Activated T-cell treated with anti-CD3 and anti-CD28 coated beads, Interleukin-2, amount 50 U/mL, for 24 hours (primary cell): ENCODE measurements at regions not wholly inside any gene's neighbourhood (a gene's known extent, or its start where the extent isn't known, plus 50 kb on each side); places are given as distances from the start of the nearest gene placed in this dataset.

ENCODE experiments used
- DNase-seq: peaks from one replicate; pipeline ENCODE4 v3.0.0-alpha.2; 2020
- H3K27ac Mint-ChIP-seq: 2 replicates; pipeline ENCODE4 v1.8.0; 2020; ENCODE audit warnings: mild to moderate bottlenecking, mixed read lengths
- H3K27me3 Mint-ChIP-seq: 2 replicates; pipeline ENCODE4 v1.8.0; 2020; ENCODE audit warnings: mixed read lengths
- H3K36me3 Mint-ChIP-seq: 2 replicates; pipeline ENCODE4 v1.8.0; 2020; ENCODE audit warnings: low read depth, mixed read lengths
- H3K4me1 Mint-ChIP-seq: 2 replicates; pipeline ENCODE4 v1.8.0; 2020; ENCODE audit warnings: low read depth, mixed read lengths
- H3K4me3 Mint-ChIP-seq: 2 replicates; pipeline ENCODE4 v1.8.0; 2020; ENCODE audit warnings: mild to moderate bottlenecking, moderate library complexity, mixed read lengths
- H3K9me3 Mint-ChIP-seq: 2 replicates; pipeline ENCODE4 v1.8.0; 2020; ENCODE audit warnings: mixed read lengths

- Mint-ChIP-seq H3K27ac (peak overlapping the region; percentile 91), H3K4me1 (peaks cover 60% of the 10 kb centered on the region), H3K9me3 (no peaks in the 10 kb centered on the region), H3K36me3 (peaks cover 81% of the 10 kb centered on the region), H3K27me3 (peaks cover 50% of the 10 kb centered on the region), H3K4me3 (peak overlapping the region; percentile 86)
- DNase-seq = peak; percentile 57
Measured at GRCh38 chrX:45771560-45772340, 571.1 kb upstream of the DIPK2B start.

- H3K27me3 Mint-ChIP-seq = peaks cover 46% of the 10 kb centered on the region
- H3K4me3 Mint-ChIP-seq = peak overlapping the region; percentile 86
- peaks cover 55% of the 10 kb centered on the region for H3K4me1 Mint-ChIP-seq
- DNase-seq = no peak
- peak overlapping the region; percentile 91 for H3K27ac Mint-ChIP-seq
- H3K9me3 Mint-ChIP-seq = no peaks in the 10 kb centered on the region
- H3K36me3 Mint-ChIP-seq = peaks cover 81% of the 10 kb centered on the region
Measured at GRCh38 chrX:45771114-45771513, 570.4 kb upstream of the DIPK2B start.

GRCh38 chrX:45769761-45770582, 569.3 kb upstream of the DIPK2B start:
- Mint-ChIP-seq H3K9me3 (no peaks in the 10 kb centered on the region), H3K27ac (peak overlapping the region; percentile 91), H3K36me3 (peaks cover 84% of the 10 kb centered on the region), H3K4me1 (peaks cover 53% of the 10 kb centered on the region), H3K4me3 (peak overlapping the region; percentile 86), H3K27me3 (peaks cover 48% of the 10 kb centered on the region)
- DNase-seq = peak; percentile 69

- Mint-ChIP-seq H3K4me1 (peaks cover 45% of the 10 kb centered on the region), H3K4me3 (peak overlapping the region; percentile 86), H3K9me3 (no peaks in the 10 kb centered on the region), H3K27me3 (peaks cover 45% of the 10 kb centered on the region), H3K36me3 (peaks cover 85% of the 10 kb centered on the region), H3K27ac (peak overlapping the region; percentile 91)
- no peak for DNase-seq
Measured at GRCh38 chrX:45768666-45769236, 568.1 kb upstream of the DIPK2B start.

GRCh38 chrX:45766981-45767501, 566.4 kb upstream of the DIPK2B start:
- DNase-seq = no peak
- peak overlapping the region; percentile 86 for H3K4me3 Mint-ChIP-seq
- peak overlapping the region; percentile 89 for H3K27ac Mint-ChIP-seq
- H3K4me1 Mint-ChIP-seq = peaks cover 46% of the 10 kb centered on the region
- H3K27me3 Mint-ChIP-seq = peaks cover 41% of the 10 kb centered on the region
- H3K9me3 Mint-ChIP-seq = no peaks in the 10 kb centered on the region
- peaks cover 85% of the 10 kb centered on the region for H3K36me3 Mint-ChIP-seq

GRCh38 chrX:45765767-45766166, 565.1 kb upstream of the DIPK2B start:
- no peak for DNase-seq
- H3K4me1 Mint-ChIP-seq = peaks cover 44% of the 10 kb centered on the region
- H3K9me3 Mint-ChIP-seq = no peaks in the 10 kb centered on the region
- H3K27me3 Mint-ChIP-seq = peaks cover 42% of the 10 kb centered on the region
- peak overlapping the region; percentile 86 for H3K4me3 Mint-ChIP-seq
- H3K36me3 Mint-ChIP-seq = peaks cover 85% of the 10 kb centered on the region
- H3K27ac Mint-ChIP-seq = peak overlapping the region; percentile 60

- no peak for DNase-seq
- Mint-ChIP-seq H3K27ac (peak overlapping the region; percentile 60), H3K4me1 (peaks cover 48% of the 10 kb centered on the region), H3K9me3 (no peaks in the 10 kb centered on the region), H3K36me3 (peaks cover 87% of the 10 kb centered on the region), H3K4me3 (peak overlapping the region; percentile 86), H3K27me3 (peaks cover 43% of the 10 kb centered on the region)
Measured at GRCh38 chrX:45765281-45765680, 564.6 kb upstream of the DIPK2B start.

- DNase-seq = no peak
- peaks cover 35% of the 10 kb centered on the region for H3K27me3 Mint-ChIP-seq
- H3K27ac Mint-ChIP-seq = peak overlapping the region; percentile 81
- peak overlapping the region; percentile 54 for H3K4me3 Mint-ChIP-seq
- peaks cover 83% of the 10 kb centered on the region for H3K36me3 Mint-ChIP-seq
- H3K9me3 Mint-ChIP-seq = no peaks in the 10 kb centered on the region
- peaks cover 69% of the 10 kb centered on the region for H3K4me1 Mint-ChIP-seq
Measured at GRCh38 chrX:45762699-45763647, 562.3 kb upstream of the DIPK2B start.

GRCh38 chrX:45761920-45762319, 561.2 kb upstream of the DIPK2B start:
- H3K4me1 Mint-ChIP-seq = peaks cover 73% of the 10 kb centered on the region
- H3K9me3 Mint-ChIP-seq = no peaks in the 10 kb centered on the region
- DNase-seq = no peak
- peaks cover 30% of the 10 kb centered on the region for H3K27me3 Mint-ChIP-seq
- peak overlapping the region; percentile 31 for H3K4me3 Mint-ChIP-seq
- peaks cover 83% of the 10 kb centered on the region for H3K36me3 Mint-ChIP-seq
- peak overlapping the region; percentile 81 for H3K27ac Mint-ChIP-seq

- Mint-ChIP-seq H3K27me3 (peaks cover 30% of the 10 kb centered on the region), H3K4me3 (peak overlapping the region; percentile 54), H3K36me3 (peaks cover 84% of the 10 kb centered on the region), H3K27ac (peak overlapping the region; percentile 78), H3K9me3 (no peaks in the 10 kb centered on the region), H3K4me1 (peaks cover 80% of the 10 kb centered on the region)
- no peak for DNase-seq
Measured at GRCh38 chrX:45760187-45760742, 559.6 kb upstream of the DIPK2B start.

- DNase-seq = no peak
- peaks cover 74% of the 10 kb centered on the region for H3K36me3 Mint-ChIP-seq
Measured at GRCh38 chrX:45758738-45759397, 558.2 kb upstream of the DIPK2B start.

GRCh38 chrX:45758319-45758718, 557.6 kb upstream of the DIPK2B start:
- peak; percentile 61 for DNase-seq
- H3K27me3 Mint-ChIP-seq = peaks cover 28% of the 10 kb centered on the region
- H3K4me3 Mint-ChIP-seq = peak overlapping the region; percentile 57
- peak overlapping the region; percentile 94 for H3K27ac Mint-ChIP-seq
- peaks cover 68% of the 10 kb centered on the region for H3K36me3 Mint-ChIP-seq
- H3K4me1 Mint-ChIP-seq = peaks cover 72% of the 10 kb centered on the region
- no peaks in the 10 kb centered on the region for H3K9me3 Mint-ChIP-seq

More at GRCh38 chrX:45758738-45759397, 558.2 kb upstream of the DIPK2B start:
- no peaks in the 10 kb centered on the region for H3K9me3 Mint-ChIP-seq
- H3K27me3 Mint-ChIP-seq = peaks cover 28% of the 10 kb centered on the region
- H3K4me1 Mint-ChIP-seq = peaks cover 77% of the 10 kb centered on the region
- H3K4me3 Mint-ChIP-seq = peak overlapping the region; percentile 57
- peak overlapping the region; percentile 94 for H3K27ac Mint-ChIP-seq

- no peaks in the 10 kb centered on the region for H3K9me3 Mint-ChIP-seq
- DNase-seq = no peak
- H3K27ac Mint-ChIP-seq = peak overlapping the region; percentile 94
- peak overlapping the region; percentile 57 for H3K4me3 Mint-ChIP-seq
- H3K36me3 Mint-ChIP-seq = peaks cover 59% of the 10 kb centered on the region
- peaks cover 20% of the 10 kb centered on the region for H3K27me3 Mint-ChIP-seq
- H3K4me1 Mint-ChIP-seq = peaks cover 62% of the 10 kb centered on the region
Measured at GRCh38 chrX:45757272-45757671, 556.6 kb upstream of the DIPK2B start.
